ENCODE measurements at regions not wholly inside any gene's neighbourhood (a gene's known extent, or its start where the extent isn't known, plus 50 kb on each side); places are given as distances from the start of the nearest gene placed in this dataset.
A peak's percentile ranks its signal among the peaks of the same experiment; 100 is the strongest.
"Not testable (repeated sequence)": the region's sequence is repeated elsewhere in the genome, so short reads cannot be mapped to it uniquely, and the experiment has no call there.

DNA sequence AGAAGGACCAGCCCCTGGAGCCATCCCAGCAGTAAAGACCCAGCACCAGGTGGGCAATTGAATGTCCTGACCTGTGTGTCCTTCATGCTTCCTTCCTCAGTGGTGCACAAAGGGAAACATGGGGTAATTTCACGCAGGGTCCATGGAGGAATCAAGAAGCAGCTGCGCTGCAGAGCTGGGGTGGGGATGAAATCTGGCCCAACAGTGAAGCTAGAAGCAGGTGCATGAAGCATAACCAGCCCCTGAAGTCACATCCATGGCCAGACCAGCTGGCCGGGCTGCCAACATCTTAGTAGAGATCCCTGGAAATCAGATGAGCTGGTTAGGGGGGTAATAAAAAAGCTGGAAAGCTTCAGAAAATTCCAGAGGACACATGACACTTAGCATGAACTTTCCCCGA, 646.7 kb upstream of the DEFB115 start:
- Histone ChIP-seq H3K36me3 (ENCODE audit: low read depth) (no peaks in the 10 kb centered on the region), H3K27me3 (ENCODE audit: insufficient read depth, low read depth) (peaks cover 14% of the 10 kb centered on the region), H3K4me3 (no peak overlapping the region), H3K27ac (no peak overlapping the region), H3K4me2 (no peak overlapping the region), H3K79me2 (ENCODE audit: low read depth) (no peaks in the 10 kb centered on the region), H3K9me3 (ENCODE audit: insufficient read depth, low read depth) (no peaks in the 10 kb centered on the region), H3F3A (ENCODE audit: insufficient read depth, low read depth) (no peaks in the 10 kb centered on the region), H4K20me1 (ENCODE audit: insufficient read depth) (no peaks in the 10 kb centered on the region), H2AFZ (no peak overlapping the region), H3K9me2 (ENCODE audit: insufficient read depth) (no peaks in the 10 kb centered on the region), H3K4me1 (replicated peaks; ENCODE audit: insufficient read depth) (no peaks in the 10 kb centered on the region)
- no TSS peak for BruUV-seq (replicated peaks)
- intact Hi-C loops (cut with micrococcal nuclease; ENCODE audit: unreplicated experiment), result no loop called here
- no peak for DNase-seq
- no peak for TF ChIP-seq EZH2 (IDR thresholded peaks at IDR 0.05; ENCODE audit: low read depth)
- TF ChIP-seq, protein P1, sequence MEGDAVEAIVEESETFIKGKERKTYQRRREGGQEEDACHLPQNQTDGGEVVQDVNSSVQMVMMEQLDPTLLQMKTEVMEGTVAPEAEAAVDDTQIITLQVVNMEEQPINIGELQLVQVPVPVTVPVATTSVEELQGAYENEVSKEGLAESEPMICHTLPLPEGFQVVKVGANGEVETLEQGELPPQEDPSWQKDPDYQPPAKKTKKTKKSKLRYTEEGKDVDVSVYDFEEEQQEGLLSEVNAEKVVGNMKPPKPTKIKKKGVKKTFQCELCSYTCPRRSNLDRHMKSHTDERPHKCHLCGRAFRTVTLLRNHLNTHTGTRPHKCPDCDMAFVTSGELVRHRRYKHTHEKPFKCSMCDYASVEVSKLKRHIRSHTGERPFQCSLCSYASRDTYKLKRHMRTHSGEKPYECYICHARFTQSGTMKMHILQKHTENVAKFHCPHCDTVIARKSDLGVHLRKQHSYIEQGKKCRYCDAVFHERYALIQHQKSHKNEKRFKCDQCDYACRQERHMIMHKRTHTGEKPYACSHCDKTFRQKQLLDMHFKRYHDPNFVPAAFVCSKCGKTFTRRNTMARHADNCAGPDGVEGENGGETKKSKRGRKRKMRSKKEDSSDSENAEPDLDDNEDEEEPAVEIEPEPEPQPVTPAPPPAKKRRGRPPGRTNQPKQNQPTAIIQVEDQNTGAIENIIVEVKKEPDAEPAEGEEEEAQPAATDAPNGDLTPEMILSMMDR (conservative IDR thresholded peaks at IDR 0.05), result no peak
- POLR2A ChIA-PET (ENCODE audit: unreplicated experiment), result no interaction called here
- CTCF ChIA-PET, result no interaction called here

DNA sequence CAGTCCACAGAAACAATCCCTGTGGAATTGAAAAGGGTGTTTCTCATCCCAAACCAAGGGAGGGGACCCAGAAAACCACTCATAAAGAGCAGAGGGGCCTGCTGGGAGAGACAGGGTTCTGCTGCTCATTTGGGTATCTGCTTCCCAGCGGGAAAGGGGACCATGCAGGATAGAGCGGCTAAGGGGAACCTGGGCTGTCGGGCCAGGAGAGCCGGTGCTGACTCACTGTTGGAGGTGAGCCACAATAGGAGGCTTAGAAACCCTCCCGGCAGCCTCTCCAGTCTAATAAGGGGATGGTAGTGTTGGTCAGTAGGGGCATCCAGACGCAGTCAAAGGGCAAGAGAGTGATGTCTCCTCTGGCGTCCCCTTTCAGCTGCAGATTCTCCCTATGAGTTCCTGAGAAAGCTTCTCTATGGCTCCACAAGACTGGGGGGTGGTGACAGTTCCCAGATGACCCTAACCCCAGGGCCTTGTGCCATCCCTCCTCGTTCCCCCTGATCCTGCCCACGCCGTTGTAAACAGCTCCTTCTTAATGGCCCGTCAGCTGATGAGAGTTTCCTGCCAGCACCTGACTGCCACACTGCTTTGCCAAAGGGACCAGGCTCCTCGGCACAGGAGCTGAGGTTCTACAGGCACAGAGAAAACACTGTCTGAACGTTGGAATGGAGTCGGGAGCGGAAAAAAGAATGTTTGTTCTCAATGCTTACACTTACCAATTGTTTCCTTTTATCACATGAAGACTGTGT, 646.1 kb upstream of the DEFB115 start:
- Histone ChIP-seq H2AFZ (no peak overlapping the region), H3K36me3 (ENCODE audit: low read depth) (no peaks in the 10 kb centered on the region), H3K4me2 (no peak overlapping the region), H3K27ac (no peak overlapping the region), H3K79me2 (ENCODE audit: low read depth) (no peaks in the 10 kb centered on the region), H3K9me2 (ENCODE audit: insufficient read depth) (no peaks in the 10 kb centered on the region), H3K4me3 (no peak overlapping the region), H3K27me3 (ENCODE audit: insufficient read depth, low read depth) (peaks cover 9% of the 10 kb centered on the region), H3K9me3 (ENCODE audit: insufficient read depth, low read depth) (no peaks in the 10 kb centered on the region), H4K20me1 (ENCODE audit: insufficient read depth) (no peaks in the 10 kb centered on the region), H3K4me1 (replicated peaks; ENCODE audit: insufficient read depth) (no peaks in the 10 kb centered on the region), H3F3A (ENCODE audit: insufficient read depth, low read depth) (no peaks in the 10 kb centered on the region)
- no peak for DNase-seq
- POLR2A ChIA-PET (ENCODE audit: unreplicated experiment), result no interaction called here
- TF ChIP-seq, protein P1 (conservative IDR thresholded peaks at IDR 0.05), result no peak
- no peak for TF ChIP-seq EZH2 (IDR thresholded peaks at IDR 0.05; ENCODE audit: low read depth)
- no TSS peak for BruUV-seq (replicated peaks)
- CTCF ChIA-PET, result no interaction called here
- intact Hi-C loops (cut with micrococcal nuclease; ENCODE audit: unreplicated experiment), result no loop called here

GRCh38 chr20:30612344-30612743, 645.1 kb upstream of the DEFB115 start:
- no TSS peak for BruUV-seq (replicated peaks)
- peaks cover 7% of the 10 kb centered on the region for H3K27me3 ChIP-seq (ENCODE audit: insufficient read depth, low read depth)
- H4K20me1 ChIP-seq (ENCODE audit: insufficient read depth), result no peaks in the 10 kb centered on the region
- DNase-seq, result no peak
- no peaks in the 10 kb centered on the region for H3K9me3 ChIP-seq (ENCODE audit: insufficient read depth, low read depth)
- intact Hi-C loops (cut with micrococcal nuclease; ENCODE audit: unreplicated experiment), result no loop called here
- no peak overlapping the region for H3K27ac ChIP-seq
- ChIA-PET POLR2A (ENCODE audit: unreplicated experiment) (no interaction called here), CTCF (no interaction called here)
- no peaks in the 10 kb centered on the region for H3F3A ChIP-seq (ENCODE audit: insufficient read depth, low read depth)
- no peak overlapping the region for H3K4me3 ChIP-seq
- no peaks in the 10 kb centered on the region for H3K9me2 ChIP-seq (ENCODE audit: insufficient read depth)
- H3K36me3 ChIP-seq (ENCODE audit: low read depth), result no peaks in the 10 kb centered on the region
- H2AFZ ChIP-seq, result no peak overlapping the region
- H3K79me2 ChIP-seq (ENCODE audit: low read depth), result no peaks in the 10 kb centered on the region
- no peak for TF ChIP-seq EZH2 (IDR thresholded peaks at IDR 0.05; ENCODE audit: low read depth)
- TF ChIP-seq, protein P1 (conservative IDR thresholded peaks at IDR 0.05), result no peak
- no peak overlapping the region for H3K4me2 ChIP-seq
- H3K4me1 ChIP-seq (replicated peaks; ENCODE audit: insufficient read depth), result no peaks in the 10 kb centered on the region

GRCh38 chr20:30621346-30621745, 636.1 kb upstream of the DEFB115 start:
- H3K27me3 ChIP-seq (ENCODE audit: insufficient read depth, low read depth); H3K4me3 ChIP-seq; H3K9me3 ChIP-seq (ENCODE audit: insufficient read depth, low read depth); H3K79me2 ChIP-seq (ENCODE audit: low read depth); H4K20me1 ChIP-seq (ENCODE audit: insufficient read depth); H3K4me2 ChIP-seq; H3F3A ChIP-seq (ENCODE audit: insufficient read depth, low read depth); H3K27ac ChIP-seq; BruUV-seq (replicated peaks); H3K4me1 ChIP-seq (replicated peaks; ENCODE audit: insufficient read depth); POLR2A ChIA-PET (ENCODE audit: unreplicated experiment); CTCF ChIA-PET; intact Hi-C loops (cut with micrococcal nuclease; ENCODE audit: unreplicated experiment); H3K9me2 ChIP-seq (ENCODE audit: insufficient read depth); H3K36me3 ChIP-seq (ENCODE audit: low read depth); H2AFZ ChIP-seq: not testable (repeated sequence)
- peak; percentile 68 to 85 for DNase-seq

DNA sequence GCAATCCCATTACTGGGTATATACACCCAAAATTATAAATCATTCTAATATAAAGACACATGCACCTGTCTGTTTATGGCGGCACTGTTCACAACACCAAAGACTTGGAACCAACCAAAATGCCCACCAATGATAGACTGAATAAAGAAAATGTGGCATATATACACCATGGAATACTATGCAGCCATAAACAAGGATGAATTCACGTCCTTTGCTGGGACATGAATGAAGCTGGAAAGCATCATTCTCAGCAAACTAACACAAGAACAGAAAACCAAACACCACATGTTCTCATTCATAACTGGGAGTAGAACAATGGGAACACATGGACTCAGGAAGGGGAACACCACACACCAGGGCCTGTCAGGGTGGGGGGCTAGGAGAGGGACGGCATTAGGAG, 633.2 kb upstream of the DEFB115 start:
- BruUV-seq (replicated peaks); POLR2A ChIA-PET (ENCODE audit: unreplicated experiment); H3K4me2 ChIP-seq; H3K36me3 ChIP-seq (ENCODE audit: low read depth); H3K4me1 ChIP-seq (replicated peaks; ENCODE audit: insufficient read depth); H2AFZ ChIP-seq; H3K9me3 ChIP-seq (ENCODE audit: insufficient read depth, low read depth); intact Hi-C loops (cut with micrococcal nuclease; ENCODE audit: unreplicated experiment); H3K27ac ChIP-seq; CTCF ChIA-PET; DNase-seq; H3F3A ChIP-seq (ENCODE audit: insufficient read depth, low read depth); H3K79me2 ChIP-seq (ENCODE audit: low read depth); H3K4me3 ChIP-seq; H4K20me1 ChIP-seq (ENCODE audit: insufficient read depth); H3K9me2 ChIP-seq (ENCODE audit: insufficient read depth); H3K27me3 ChIP-seq (ENCODE audit: insufficient read depth, low read depth): not testable (repeated sequence)
